ENCODE measurements at regions not wholly inside any gene's neighbourhood (a gene's known extent, or its start where the extent isn't known, plus 50 kb on each side); places are given as distances from the start of the nearest gene placed in this dataset.
A peak's percentile ranks its signal among the peaks of the same experiment; 100 is the strongest.

GRCh38 chr6:27545271-27546046 lies 72.6 kb upstream of the ZNF184 start (continued):
- TF ChIP-seq CHD4 (IDR thresholded peaks at IDR 0.05; ENCODE audit: borderline replicate concordance, low read length) (no peak), HNRNPUL1 (IDR thresholded peaks at IDR 0.05; ENCODE audit: low read depth, low read length) (no peak), NFE2 (CRISPR knock-in tag; IDR thresholded peaks at IDR 0.05) (no peak), AGO1 (IDR thresholded peaks at IDR 0.05; ENCODE audit: low read depth, low read length, poor library complexity, severe bottlenecking) (no peak), ATAD3A (CRISPR knock-in tag; IDR thresholded peaks at IDR 0.05) (no peak), ZNF576 (CRISPR knock-in tag; IDR thresholded peaks at IDR 0.05) (no peak), KDM3A (CRISPR knock-in tag; IDR thresholded peaks at IDR 0.05; ENCODE audit: low read depth) (peak; percentile 53; the same call in 1 of the 2 replicates), MBD4 (IDR thresholded peaks at IDR 0.05; ENCODE audit: borderline replicate concordance, low read length) (no peak; the same call in 1 of the 2 replicates), ZNF335 (CRISPR knock-in tag; IDR thresholded peaks at IDR 0.05) (no peak; the same call in 1 of the 2 replicates), SALL1 (CRISPR knock-in tag; IDR thresholded peaks at IDR 0.05) (peak; percentile 93), GTF2F1 (IDR thresholded peaks at IDR 0.05; ENCODE audit: low read length) (no peak), ZBTB34 (CRISPR knock-in tag; IDR thresholded peaks at IDR 0.05) (peak; percentile 69), GTF3A (CRISPR knock-in tag; conservative IDR thresholded peaks at IDR 0.05) (no peak; the same call in 1 of the 2 replicates), HINFP (CRISPR knock-in tag; IDR thresholded peaks at IDR 0.05; ENCODE audit: low read depth) (no peak), ZNF143 (CRISPR knock-in tag; IDR thresholded peaks at IDR 0.05) (no peak; the same call in 1 of the 2 replicates), ZNF138 (CRISPR knock-in tag; IDR thresholded peaks at IDR 0.05; ENCODE audit: low read depth) (no peak), CREB3 (CRISPR knock-in tag; IDR thresholded peaks at IDR 0.05) (no peak), ZNF737 (CRISPR knock-in tag; IDR thresholded peaks at IDR 0.05; ENCODE audit: borderline replicate concordance) (no peak), ZNF282 (IDR thresholded peaks at IDR 0.05; ENCODE audit: partially characterized antibody) (no peak), PHF5A (CRISPR knock-in tag; IDR thresholded peaks at IDR 0.05; ENCODE audit: low read depth, unreplicated experiment) (no peak), KLF12 (CRISPR knock-in tag; IDR thresholded peaks at IDR 0.05; ENCODE audit: borderline replicate concordance) (0 out of 2 replicates have a peak, but pooled peaks have one; percentile 63), ZSCAN21 (CRISPR knock-in tag; IDR thresholded peaks at IDR 0.05; ENCODE audit: borderline replicate concordance) (no peak), KAT8 (CRISPR knock-in tag; IDR thresholded peaks at IDR 0.05) (peak; percentile 74), CREB1 (IDR thresholded peaks at IDR 0.05) (peak; percentile 78), CREB1 (CRISPR knock-in tag; IDR thresholded peaks at IDR 0.05) (peak; percentile 90), ZSCAN31 (CRISPR knock-in tag; IDR thresholded peaks at IDR 0.05; ENCODE audit: low read depth) (peak; percentile 54; the same call in 1 of the 2 replicates), RXRA (CRISPR knock-in tag; IDR thresholded peaks at IDR 0.05) (no peak)

All from HepG2 (cell line).